Ishikawa (cell line): ENCODE measurements at regions not wholly inside any gene's neighbourhood (a gene's known extent, or its start where the extent isn't known, plus 50 kb on each side); places are given as distances from the start of the nearest gene placed in this dataset.

ENCODE experiments used
- CEBPB ChIP-seq: IDR thresholded peaks from 2 replicates; pipeline ENCODE4 v1.6.1; 2012
- CREB1 ChIP-seq: IDR thresholded peaks from 2 replicates; pipeline ENCODE4 v1.6.1; 2012; ENCODE audit warnings: low read depth
- EGR1 ChIP-seq: IDR thresholded peaks from 2 replicates; pipeline ENCODE4 v1.6.1; 2012
- EP300 ChIP-seq: IDR thresholded peaks from 2 replicates; pipeline ENCODE4 v1.6.1; 2012; ENCODE audit warnings: borderline replicate concordance
- FOXM1 ChIP-seq: IDR thresholded peaks from 2 replicates; pipeline ENCODE4 v1.6.1; 2012; ENCODE audit warnings: low read depth, borderline replicate concordance
- MAX ChIP-seq: IDR thresholded peaks from 2 replicates; pipeline ENCODE4 v1.6.1; 2012
- NFIC ChIP-seq: IDR thresholded peaks from 2 replicates; pipeline ENCODE4 v1.6.1; 2012
- RAD21 ChIP-seq: IDR thresholded peaks from 2 replicates; pipeline ENCODE4 v1.6.1; 2012; ENCODE audit warnings: low read depth
- REST ChIP-seq: IDR thresholded peaks from 2 replicates; pipeline ENCODE4 v1.6.1; 2012; ENCODE audit warnings: low read depth, mild to moderate bottlenecking
- TAF1 ChIP-seq: IDR thresholded peaks from 2 replicates; pipeline ENCODE4 v1.6.1; 2012; ENCODE audit warnings: low read depth, mild to moderate bottlenecking
- TCF12 ChIP-seq: IDR thresholded peaks from 2 replicates; pipeline ENCODE4 v1.6.1; 2012; ENCODE audit warnings: low read depth
- TEAD4 ChIP-seq: IDR thresholded peaks from 2 replicates; pipeline ENCODE4 v1.6.1; 2012
- USF1 ChIP-seq: IDR thresholded peaks from 2 replicates; pipeline ENCODE4 v1.6.1; 2012
- YY1 ChIP-seq: IDR thresholded peaks from 2 replicates; pipeline ENCODE4 v1.6.1; 2012; ENCODE audit warnings: low read depth
- ZBTB7A ChIP-seq: IDR thresholded peaks from 2 replicates; pipeline ENCODE4 v1.6.1; 2012; ENCODE audit warnings: low read depth

- TF ChIP-seq TAF1 = no peak
- no peak for TF ChIP-seq USF1
- no peak for TF ChIP-seq EP300
These were observed 90.1 kb upstream of the PITX1 start for GRCh38 chr5:135124128-135124527.

GRCh38 chr5:135122797-135123196 is 88.8 kb upstream of the PITX1 start:
- TF ChIP-seq EGR1 = no peak
- no peak for TF ChIP-seq NFIC

GRCh38 chr5:135120951-135121350 is 86.9 kb upstream of the PITX1 start:
- no peak for TF ChIP-seq TCF12
- TF ChIP-seq USF1 = no peak
- TF ChIP-seq FOXM1 = no peak

GRCh38 chr5:135119481-135119880 is 85.5 kb upstream of the PITX1 start:
- no peak for TF ChIP-seq TAF1
- no peak for TF ChIP-seq EGR1
- no peak for TF ChIP-seq ZBTB7A
- TF ChIP-seq CREB1 = no peak
- TF ChIP-seq FOXM1 = no peak
- TF ChIP-seq YY1 = no peak
- no peak for TF ChIP-seq RAD21
- TF ChIP-seq EP300 = no peak
- no peak for TF ChIP-seq TEAD4
- TF ChIP-seq USF1 = no peak
- no peak for TF ChIP-seq TCF12
- TF ChIP-seq NFIC = no peak

- TF ChIP-seq REST = no peak
- no peak for TF ChIP-seq USF1
- no peak for TF ChIP-seq TEAD4
- TF ChIP-seq CEBPB = no peak
- TF ChIP-seq TAF1 = no peak
- no peak for TF ChIP-seq TCF12
- TF ChIP-seq YY1 = no peak
- no peak for TF ChIP-seq FOXM1
- TF ChIP-seq CREB1 = no peak
- no peak for TF ChIP-seq MAX
- TF ChIP-seq EGR1 = no peak
- no peak for TF ChIP-seq NFIC
- no peak for TF ChIP-seq RAD21
- TF ChIP-seq ZBTB7A = no peak
- no peak for TF ChIP-seq EP300
These were observed 83.6 kb upstream of the PITX1 start for GRCh38 chr5:135117590-135117989.

GRCh38 chr5:135116160-135116561 is 82.1 kb upstream of the PITX1 start:
- TF ChIP-seq REST (no peak), NFIC (no peak), EP300 (no peak), FOXM1 (no peak), RAD21 (no peak), CREB1 (no peak), TEAD4 (no peak), USF1 (no peak), MAX (no peak), YY1 (no peak)
